ENCODE measurements at regions not wholly inside any gene's neighbourhood (a gene's known extent, or its start where the extent isn't known, plus 50 kb on each side); places are given as distances from the start of the nearest gene placed in this dataset.

DNA sequence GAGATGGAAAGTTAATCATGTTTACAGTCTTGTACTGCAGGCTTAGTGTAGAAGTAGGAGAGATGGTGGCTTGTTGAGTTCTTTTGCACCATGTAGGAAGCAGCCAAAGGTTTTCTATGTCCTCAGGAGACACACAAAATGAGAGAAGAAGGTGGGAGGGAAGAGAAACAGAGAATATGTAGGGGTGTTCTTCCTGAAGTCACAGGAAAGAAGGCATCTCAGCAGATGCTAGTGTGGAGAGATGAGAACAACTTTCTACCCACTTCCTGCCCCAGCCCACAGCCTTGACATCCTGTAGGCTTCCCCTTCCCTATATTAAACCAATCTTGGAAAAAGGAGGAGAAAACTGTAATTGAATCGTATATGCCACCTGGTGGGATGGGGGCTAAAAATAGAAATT, 217.0 kb downstream of the S1PR1 start:
- H3K4me1 ChIP-seq: no peaks in the 10 kb centered on the region
- no peaks in the 10 kb centered on the region for H3K36me3 ChIP-seq
- H3K27ac ChIP-seq: no peak overlapping the region
- intact Hi-C loops (cut with DNase I): no loop called here
- no peak overlapping the region for H3K4me3 ChIP-seq
- no peak for TF ChIP-seq CTCF (IDR thresholded peaks at IDR 0.05)
- DNase-seq (no peak), ATAC-seq (no peak)
- H3K9me3 ChIP-seq: no peaks in the 10 kb centered on the region
- H3K27me3 ChIP-seq (ENCODE audit: low read depth): no peaks in the 10 kb centered on the region

- Histone ChIP-seq H3K27me3 (ENCODE audit: low read depth) (no peaks in the 10 kb centered on the region), H3K9me3 (no peaks in the 10 kb centered on the region), H3K36me3 (no peaks in the 10 kb centered on the region), H3K4me3 (no peak overlapping the region), H3K4me1 (no peaks in the 10 kb centered on the region), H3K27ac (no peak overlapping the region)
- intact Hi-C loops (cut with DNase I): no loop called here
- DNase-seq: no peak
- TF ChIP-seq CTCF (IDR thresholded peaks at IDR 0.05): no peak
- no peak for ATAC-seq
Measured at GRCh38 chr1:101455166-101455565, 218.3 kb downstream of the S1PR1 start.

- Histone ChIP-seq H3K36me3 (no peaks in the 10 kb centered on the region), H3K27ac (no peak overlapping the region), H3K27me3 (ENCODE audit: low read depth) (no peaks in the 10 kb centered on the region), H3K4me1 (no peaks in the 10 kb centered on the region), H3K4me3 (no peak overlapping the region), H3K9me3 (peaks cover 4% of the 10 kb centered on the region)
- ATAC-seq (no peak), DNase-seq (no peak)
- TF ChIP-seq CTCF (IDR thresholded peaks at IDR 0.05): no peak
- intact Hi-C loops (cut with DNase I): no loop called here
Measured at GRCh38 chr1:101460739-101461138, 223.9 kb downstream of the S1PR1 start.

- H3K27me3 ChIP-seq (ENCODE audit: low read depth): no peaks in the 10 kb centered on the region
- H3K36me3 ChIP-seq: no peaks in the 10 kb centered on the region
- no peak for TF ChIP-seq CTCF (IDR thresholded peaks at IDR 0.05)
- no peak overlapping the region for H3K27ac ChIP-seq
- H3K4me3 ChIP-seq: no peak overlapping the region
- intact Hi-C loops (cut with DNase I): no loop called here
- H3K4me1 ChIP-seq: no peaks in the 10 kb centered on the region
- peaks cover 4% of the 10 kb centered on the region for H3K9me3 ChIP-seq
- ATAC-seq (no peak), DNase-seq (no peak)
Measured at GRCh38 chr1:101463195-101463594, 226.4 kb downstream of the S1PR1 start.

- Histone ChIP-seq H3K4me3 (no peak overlapping the region), H3K9me3 (peaks cover 4% of the 10 kb centered on the region), H3K27ac (no peak overlapping the region), H3K4me1 (no peaks in the 10 kb centered on the region), H3K36me3 (no peaks in the 10 kb centered on the region), H3K27me3 (ENCODE audit: low read depth) (no peaks in the 10 kb centered on the region)
- DNase-seq (no peak), ATAC-seq (no peak)
- intact Hi-C loops (cut with DNase I): no loop called here
- no peak for TF ChIP-seq CTCF (IDR thresholded peaks at IDR 0.05)
Measured at GRCh38 chr1:101465941-101466340, 229.1 kb downstream of the S1PR1 start.
